H1 (cell line): ENCODE measurements at regions not wholly inside any gene's neighbourhood (a gene's known extent, or its start where the extent isn't known, plus 50 kb on each side); places are given as distances from the start of the nearest gene placed in this dataset.

ENCODE experiments used
- ATF2 ChIP-seq: IDR thresholded peaks from 2 replicates; pipeline ENCODE4 v1.6.1; 2012; ENCODE audit warnings: low read length, inconsistent platforms
- BRCA1 ChIP-seq: IDR thresholded peaks from 2 replicates; pipeline ENCODE4 v1.6.1; 2012; ENCODE audit warnings: low read depth, low read length, improper control_type of control experiment
- HDAC6 ChIP-seq: IDR thresholded peaks from one replicate; pipeline ENCODE4 v1.7.1; 2012; ENCODE audit warnings: low read depth, mild to moderate bottlenecking, inconsistent platforms, low read length, moderate library complexity
- SAP30 ChIP-seq: fragments of 300-600 bp; sonication (generic); IDR thresholded peaks from 2 replicates; pipeline ENCODE4 v1.7.1; 2012; ENCODE audit warnings: low read length, moderate library complexity, mild to moderate bottlenecking, inconsistent platforms; ENCODE audit not compliant: insufficient read depth, insufficient replicate concordance
- SP1 ChIP-seq: IDR thresholded peaks from 2 replicates; pipeline ENCODE4 v1.6.1; 2011; ENCODE audit warnings: low read depth, low read length
- SP2 ChIP-seq: IDR thresholded peaks from 2 replicates; pipeline ENCODE4 v1.6.1; 2012; ENCODE audit warnings: mild to moderate bottlenecking, low read length, inconsistent platforms
- TCF12 ChIP-seq: IDR thresholded peaks from 2 replicates; pipeline ENCODE4 v1.6.1; 2011; ENCODE audit warnings: low read depth, mild to moderate bottlenecking, low read length
- TF ChIP-seq, protein P1 (sequence below): fragments of 300-600 bp; sonication (generic); IDR thresholded peaks from 2 replicates; pipeline ENCODE4 v1.7.1; 2012; ENCODE audit warnings: low read length, moderate library complexity, mild to moderate bottlenecking, inconsistent platforms; ENCODE audit not compliant: insufficient replicate concordance

- TF ChIP-seq, protein P1, sequence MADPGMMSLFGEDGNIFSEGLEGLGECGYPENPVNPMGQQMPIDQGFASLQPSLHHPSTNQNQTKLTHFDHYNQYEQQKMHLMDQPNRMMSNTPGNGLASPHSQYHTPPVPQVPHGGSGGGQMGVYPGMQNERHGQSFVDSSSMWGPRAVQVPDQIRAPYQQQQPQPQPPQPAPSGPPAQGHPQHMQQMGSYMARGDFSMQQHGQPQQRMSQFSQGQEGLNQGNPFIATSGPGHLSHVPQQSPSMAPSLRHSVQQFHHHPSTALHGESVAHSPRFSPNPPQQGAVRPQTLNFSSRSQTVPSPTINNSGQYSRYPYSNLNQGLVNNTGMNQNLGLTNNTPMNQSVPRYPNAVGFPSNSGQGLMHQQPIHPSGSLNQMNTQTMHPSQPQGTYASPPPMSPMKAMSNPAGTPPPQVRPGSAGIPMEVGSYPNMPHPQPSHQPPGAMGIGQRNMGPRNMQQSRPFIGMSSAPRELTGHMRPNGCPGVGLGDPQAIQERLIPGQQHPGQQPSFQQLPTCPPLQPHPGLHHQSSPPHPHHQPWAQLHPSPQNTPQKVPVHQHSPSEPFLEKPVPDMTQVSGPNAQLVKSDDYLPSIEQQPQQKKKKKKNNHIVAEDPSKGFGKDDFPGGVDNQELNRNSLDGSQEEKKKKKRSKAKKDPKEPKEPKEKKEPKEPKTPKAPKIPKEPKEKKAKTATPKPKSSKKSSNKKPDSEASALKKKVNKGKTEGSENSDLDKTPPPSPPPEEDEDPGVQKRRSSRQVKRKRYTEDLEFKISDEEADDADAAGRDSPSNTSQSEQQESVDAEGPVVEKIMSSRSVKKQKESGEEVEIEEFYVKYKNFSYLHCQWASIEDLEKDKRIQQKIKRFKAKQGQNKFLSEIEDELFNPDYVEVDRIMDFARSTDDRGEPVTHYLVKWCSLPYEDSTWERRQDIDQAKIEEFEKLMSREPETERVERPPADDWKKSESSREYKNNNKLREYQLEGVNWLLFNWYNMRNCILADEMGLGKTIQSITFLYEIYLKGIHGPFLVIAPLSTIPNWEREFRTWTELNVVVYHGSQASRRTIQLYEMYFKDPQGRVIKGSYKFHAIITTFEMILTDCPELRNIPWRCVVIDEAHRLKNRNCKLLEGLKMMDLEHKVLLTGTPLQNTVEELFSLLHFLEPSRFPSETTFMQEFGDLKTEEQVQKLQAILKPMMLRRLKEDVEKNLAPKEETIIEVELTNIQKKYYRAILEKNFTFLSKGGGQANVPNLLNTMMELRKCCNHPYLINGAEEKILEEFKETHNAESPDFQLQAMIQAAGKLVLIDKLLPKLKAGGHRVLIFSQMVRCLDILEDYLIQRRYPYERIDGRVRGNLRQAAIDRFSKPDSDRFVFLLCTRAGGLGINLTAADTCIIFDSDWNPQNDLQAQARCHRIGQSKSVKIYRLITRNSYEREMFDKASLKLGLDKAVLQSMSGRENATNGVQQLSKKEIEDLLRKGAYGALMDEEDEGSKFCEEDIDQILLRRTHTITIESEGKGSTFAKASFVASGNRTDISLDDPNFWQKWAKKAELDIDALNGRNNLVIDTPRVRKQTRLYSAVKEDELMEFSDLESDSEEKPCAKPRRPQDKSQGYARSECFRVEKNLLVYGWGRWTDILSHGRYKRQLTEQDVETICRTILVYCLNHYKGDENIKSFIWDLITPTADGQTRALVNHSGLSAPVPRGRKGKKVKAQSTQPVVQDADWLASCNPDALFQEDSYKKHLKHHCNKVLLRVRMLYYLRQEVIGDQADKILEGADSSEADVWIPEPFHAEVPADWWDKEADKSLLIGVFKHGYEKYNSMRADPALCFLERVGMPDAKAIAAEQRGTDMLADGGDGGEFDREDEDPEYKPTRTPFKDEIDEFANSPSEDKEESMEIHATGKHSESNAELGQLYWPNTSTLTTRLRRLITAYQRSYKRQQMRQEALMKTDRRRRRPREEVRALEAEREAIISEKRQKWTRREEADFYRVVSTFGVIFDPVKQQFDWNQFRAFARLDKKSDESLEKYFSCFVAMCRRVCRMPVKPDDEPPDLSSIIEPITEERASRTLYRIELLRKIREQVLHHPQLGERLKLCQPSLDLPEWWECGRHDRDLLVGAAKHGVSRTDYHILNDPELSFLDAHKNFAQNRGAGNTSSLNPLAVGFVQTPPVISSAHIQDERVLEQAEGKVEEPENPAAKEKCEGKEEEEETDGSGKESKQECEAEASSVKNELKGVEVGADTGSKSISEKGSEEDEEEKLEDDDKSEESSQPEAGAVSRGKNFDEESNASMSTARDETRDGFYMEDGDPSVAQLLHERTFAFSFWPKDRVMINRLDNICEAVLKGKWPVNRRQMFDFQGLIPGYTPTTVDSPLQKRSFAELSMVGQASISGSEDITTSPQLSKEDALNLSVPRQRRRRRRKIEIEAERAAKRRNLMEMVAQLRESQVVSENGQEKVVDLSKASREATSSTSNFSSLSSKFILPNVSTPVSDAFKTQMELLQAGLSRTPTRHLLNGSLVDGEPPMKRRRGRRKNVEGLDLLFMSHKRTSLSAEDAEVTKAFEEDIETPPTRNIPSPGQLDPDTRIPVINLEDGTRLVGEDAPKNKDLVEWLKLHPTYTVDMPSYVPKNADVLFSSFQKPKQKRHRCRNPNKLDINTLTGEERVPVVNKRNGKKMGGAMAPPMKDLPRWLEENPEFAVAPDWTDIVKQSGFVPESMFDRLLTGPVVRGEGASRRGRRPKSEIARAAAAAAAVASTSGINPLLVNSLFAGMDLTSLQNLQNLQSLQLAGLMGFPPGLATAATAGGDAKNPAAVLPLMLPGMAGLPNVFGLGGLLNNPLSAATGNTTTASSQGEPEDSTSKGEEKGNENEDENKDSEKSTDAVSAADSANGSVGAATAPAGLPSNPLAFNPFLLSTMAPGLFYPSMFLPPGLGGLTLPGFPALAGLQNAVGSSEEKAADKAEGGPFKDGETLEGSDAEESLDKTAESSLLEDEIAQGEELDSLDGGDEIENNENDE: no peak
- TF ChIP-seq ATF2 (no peak), BRCA1 (no peak), SAP30 (no peak), TCF12 (no peak), HDAC6 (no peak), SP2 (no peak), SP1 (no peak)
Measured at GRCh38 chr1:98373056-98373455, 288.5 kb upstream of the SNX7 start (continued).
